ENCODE measurements at regions not wholly inside any gene's neighbourhood (a gene's known extent, or its start where the extent isn't known, plus 50 kb on each side); places are given as distances from the start of the nearest gene placed in this dataset.

DNA sequence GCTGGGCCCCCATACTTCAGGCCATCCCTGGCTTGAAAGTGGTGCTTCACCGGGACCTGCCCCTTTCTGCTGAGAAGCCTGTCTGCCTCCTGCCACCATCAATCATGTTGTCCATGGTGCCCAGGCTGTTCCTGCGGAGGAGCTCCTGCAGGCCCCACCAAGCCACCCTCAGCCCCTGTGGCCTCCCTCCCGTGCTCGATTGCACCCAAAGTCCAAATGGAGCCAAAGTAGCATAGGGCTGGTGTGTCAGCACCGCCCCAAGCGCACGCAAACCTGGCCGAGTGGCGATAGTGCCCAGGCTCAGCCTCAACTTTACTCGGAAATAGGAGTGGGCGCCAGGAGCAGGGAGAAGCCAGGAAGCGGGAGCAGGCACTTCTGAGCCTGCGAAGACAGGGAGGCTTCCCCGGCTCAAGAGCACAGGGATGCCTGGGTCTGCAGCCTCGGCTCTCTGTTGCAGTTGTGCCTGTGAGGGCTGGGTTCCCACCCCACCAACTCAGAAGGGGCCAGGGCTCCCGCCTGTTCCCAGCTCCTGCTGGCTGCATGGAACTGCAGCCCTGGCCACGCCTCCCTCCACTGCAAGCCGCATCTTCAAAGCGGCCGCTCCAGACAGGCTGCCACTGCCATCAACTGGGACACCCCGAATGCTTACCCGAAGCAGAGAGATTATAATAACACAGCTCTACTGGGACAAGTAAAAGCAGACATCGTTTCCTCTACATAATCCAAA lies 203.0 kb downstream of the ARRDC4 start:
- no peak for TF ChIP-seq ZNF8 (CRISPR knock-in tag; IDR thresholded peaks at IDR 0.05)
- TF ChIP-seq, protein P1, sequence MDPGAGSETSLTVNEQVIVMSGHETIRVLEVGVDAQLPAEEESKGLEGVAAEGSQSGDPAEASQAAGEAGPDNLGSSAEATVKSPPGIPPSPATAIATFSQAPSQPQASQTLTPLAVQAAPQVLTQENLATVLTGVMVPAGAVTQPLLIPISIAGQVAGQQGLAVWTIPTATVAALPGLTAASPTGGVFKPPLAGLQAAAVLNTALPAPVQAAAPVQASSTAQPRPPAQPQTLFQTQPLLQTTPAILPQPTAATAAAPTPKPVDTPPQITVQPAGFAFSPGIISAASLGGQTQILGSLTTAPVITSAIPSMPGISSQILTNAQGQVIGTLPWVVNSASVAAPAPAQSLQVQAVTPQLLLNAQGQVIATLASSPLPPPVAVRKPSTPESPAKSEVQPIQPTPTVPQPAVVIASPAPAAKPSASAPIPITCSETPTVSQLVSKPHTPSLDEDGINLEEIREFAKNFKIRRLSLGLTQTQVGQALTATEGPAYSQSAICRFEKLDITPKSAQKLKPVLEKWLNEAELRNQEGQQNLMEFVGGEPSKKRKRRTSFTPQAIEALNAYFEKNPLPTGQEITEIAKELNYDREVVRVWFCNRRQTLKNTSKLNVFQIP (CRISPR knock-in tag; IDR thresholded peaks at IDR 0.05; ENCODE audit: borderline replicate concordance, low read depth) = no peak
